C4-2B (cell line): ENCODE measurements at regions not wholly inside any gene's neighbourhood (a gene's known extent, or its start where the extent isn't known, plus 50 kb on each side); places are given as distances from the start of the nearest gene placed in this dataset.

Source experiments
- H3K27ac ChIP-seq: fragments of 450-650 bp; 2 replicates; pipeline ENCODE4 v1.5.1; 2017
- CTCF ChIP-seq: fragments of 450-650 bp; conservative IDR thresholded peaks from 2 replicates; pipeline ENCODE4 v1.5.1; 2017; ENCODE audit warnings: mild to moderate bottlenecking
- ZFX ChIP-seq: fragments of 450-650 bp; IDR thresholded peaks from 2 replicates; pipeline ENCODE4 v1.6.1; 2017

DNA sequence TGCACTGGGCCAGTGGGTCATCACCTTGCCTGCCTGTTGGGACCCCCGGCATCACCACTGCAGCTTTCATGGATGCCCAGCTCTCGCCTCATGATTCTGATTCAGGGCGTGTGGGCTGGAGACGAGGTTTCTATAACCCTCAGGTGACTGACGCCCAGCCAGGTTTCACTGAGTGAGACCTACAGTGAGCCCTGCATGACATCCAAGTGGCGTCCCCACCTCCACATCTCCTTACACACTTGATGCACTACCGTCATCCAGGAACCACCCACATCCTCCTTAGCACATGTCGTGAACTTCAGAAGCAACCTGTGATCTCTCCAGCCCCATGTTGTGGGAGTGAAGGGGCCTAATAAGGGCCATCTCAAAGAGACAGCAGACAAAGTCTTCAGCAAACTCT, 257.5 kb downstream of the CTTN start:
- TF ChIP-seq CTCF: no peak
- TF ChIP-seq ZFX: no peak
- H3K27ac ChIP-seq: no peak overlapping the region

GRCh38 chr11:70656252-70656651, 257.9 kb downstream of the CTTN start:
- no peak overlapping the region for H3K27ac ChIP-seq
- TF ChIP-seq ZFX (no peak), CTCF (no peak)

- no peak overlapping the region for H3K27ac ChIP-seq
- TF ChIP-seq CTCF: no peak
- no peak for TF ChIP-seq ZFX
Measured at GRCh38 chr11:70660059-70660888, 261.9 kb downstream of the CTTN start.

GRCh38 chr11:70660889-70661197, 262.5 kb downstream of the CTTN start:
- no peak for TF ChIP-seq CTCF
- TF ChIP-seq ZFX: no peak
- no peak overlapping the region for H3K27ac ChIP-seq

GRCh38 chr11:70661761-70662501, 263.6 kb downstream of the CTTN start:
- TF ChIP-seq ZFX (no peak), CTCF (no peak)
- no peak overlapping the region for H3K27ac ChIP-seq

- TF ChIP-seq CTCF: no peak
- no peak for TF ChIP-seq ZFX
- H3K27ac ChIP-seq: no peak overlapping the region
Measured at GRCh38 chr11:70662691-70663098, 264.4 kb downstream of the CTTN start.

- H3K27ac ChIP-seq: no peak overlapping the region
- TF ChIP-seq CTCF (no peak), ZFX (no peak)
Measured at GRCh38 chr11:70663815-70664214, 265.5 kb downstream of the CTTN start.
